ENCODE measurements at regions not wholly inside any gene's neighbourhood (a gene's known extent, or its start where the extent isn't known, plus 50 kb on each side); places are given as distances from the start of the nearest gene placed in this dataset.
A peak's percentile ranks its signal among the peaks of the same experiment; 100 is the strongest.

DNA sequence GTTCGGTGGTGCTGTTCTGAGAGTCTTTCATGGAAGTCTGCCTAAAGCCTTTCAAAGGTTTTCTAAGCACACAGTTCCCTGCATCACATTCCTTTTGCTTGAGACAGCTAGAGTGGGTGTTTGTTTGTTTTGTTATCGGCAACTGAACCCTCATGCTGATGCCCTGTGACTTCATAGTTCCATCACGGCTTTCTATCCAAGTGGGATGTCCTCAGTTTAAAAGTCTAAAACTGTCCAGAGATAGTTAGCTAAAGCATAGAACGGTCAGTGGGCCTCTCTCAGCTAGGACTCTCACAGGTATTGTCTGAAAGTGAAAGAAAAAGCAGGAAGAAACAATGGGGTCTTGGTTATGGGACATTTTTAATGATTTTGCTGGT lies 337.3 kb downstream of the OSR1 start:
- no peak overlapping the region for H3K4me3 ChIP-seq (ENCODE audit: low read depth, low read length)
- DNase-seq (ENCODE audit: low read depth) = no peak
- TF ChIP-seq, protein P1, sequence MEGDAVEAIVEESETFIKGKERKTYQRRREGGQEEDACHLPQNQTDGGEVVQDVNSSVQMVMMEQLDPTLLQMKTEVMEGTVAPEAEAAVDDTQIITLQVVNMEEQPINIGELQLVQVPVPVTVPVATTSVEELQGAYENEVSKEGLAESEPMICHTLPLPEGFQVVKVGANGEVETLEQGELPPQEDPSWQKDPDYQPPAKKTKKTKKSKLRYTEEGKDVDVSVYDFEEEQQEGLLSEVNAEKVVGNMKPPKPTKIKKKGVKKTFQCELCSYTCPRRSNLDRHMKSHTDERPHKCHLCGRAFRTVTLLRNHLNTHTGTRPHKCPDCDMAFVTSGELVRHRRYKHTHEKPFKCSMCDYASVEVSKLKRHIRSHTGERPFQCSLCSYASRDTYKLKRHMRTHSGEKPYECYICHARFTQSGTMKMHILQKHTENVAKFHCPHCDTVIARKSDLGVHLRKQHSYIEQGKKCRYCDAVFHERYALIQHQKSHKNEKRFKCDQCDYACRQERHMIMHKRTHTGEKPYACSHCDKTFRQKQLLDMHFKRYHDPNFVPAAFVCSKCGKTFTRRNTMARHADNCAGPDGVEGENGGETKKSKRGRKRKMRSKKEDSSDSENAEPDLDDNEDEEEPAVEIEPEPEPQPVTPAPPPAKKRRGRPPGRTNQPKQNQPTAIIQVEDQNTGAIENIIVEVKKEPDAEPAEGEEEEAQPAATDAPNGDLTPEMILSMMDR (IDR thresholded peaks at IDR 0.05; ENCODE audit: control insufficient read depth, extremely low read depth, insufficient read depth) = no peak

DNA sequence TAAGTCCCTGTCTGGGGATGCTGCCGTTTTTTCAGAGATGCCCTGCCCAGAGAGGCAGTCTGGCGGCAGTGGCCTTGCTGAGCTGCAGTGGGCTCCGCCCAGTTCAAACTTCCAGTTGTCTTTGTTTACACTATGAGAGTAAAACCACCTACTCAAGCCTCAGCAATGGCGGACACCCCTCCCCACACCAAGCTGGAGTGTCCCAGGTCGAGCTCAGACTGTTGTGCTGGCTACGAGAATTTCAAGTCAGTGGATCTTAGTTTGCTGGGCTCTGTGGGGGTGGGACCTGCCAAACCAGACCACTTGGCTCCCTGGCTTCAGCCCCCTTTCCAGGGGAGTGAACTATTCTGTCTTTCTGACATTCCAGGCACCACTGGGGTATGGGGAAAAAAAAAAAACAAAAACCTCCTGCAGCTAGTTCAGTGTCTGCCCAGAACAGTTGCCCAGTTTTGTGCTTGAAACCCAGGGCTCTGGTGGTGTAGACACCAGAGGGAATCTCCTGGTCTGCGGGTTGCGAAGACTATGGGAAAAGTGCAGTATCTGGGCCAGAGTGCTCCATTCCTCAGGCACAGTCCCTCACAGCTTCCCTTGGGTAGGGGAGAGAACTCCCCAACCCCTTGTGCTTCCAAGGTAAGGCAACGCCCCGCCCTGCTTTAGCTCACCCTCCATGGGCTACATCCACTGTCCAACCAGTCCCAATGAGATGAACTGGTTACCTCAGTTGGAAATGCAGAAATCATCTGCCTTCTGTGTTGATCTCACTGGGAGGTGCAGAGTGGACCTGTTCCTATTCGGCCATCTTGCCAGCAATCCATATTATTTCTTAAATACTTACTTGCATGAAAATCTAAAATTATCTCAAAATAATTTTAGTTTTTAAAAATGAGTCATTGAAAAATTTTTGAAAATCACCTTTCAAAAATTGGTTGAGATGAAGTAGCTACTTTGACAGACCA lies 338.0 kb downstream of the OSR1 start:
- TF ChIP-seq, protein P1 (IDR thresholded peaks at IDR 0.05; ENCODE audit: control insufficient read depth, extremely low read depth, insufficient read depth) = no peak
- H3K4me3 ChIP-seq (ENCODE audit: low read depth, low read length) = no peak overlapping the region
- DNase-seq (ENCODE audit: low read depth) = no peak

DNA sequence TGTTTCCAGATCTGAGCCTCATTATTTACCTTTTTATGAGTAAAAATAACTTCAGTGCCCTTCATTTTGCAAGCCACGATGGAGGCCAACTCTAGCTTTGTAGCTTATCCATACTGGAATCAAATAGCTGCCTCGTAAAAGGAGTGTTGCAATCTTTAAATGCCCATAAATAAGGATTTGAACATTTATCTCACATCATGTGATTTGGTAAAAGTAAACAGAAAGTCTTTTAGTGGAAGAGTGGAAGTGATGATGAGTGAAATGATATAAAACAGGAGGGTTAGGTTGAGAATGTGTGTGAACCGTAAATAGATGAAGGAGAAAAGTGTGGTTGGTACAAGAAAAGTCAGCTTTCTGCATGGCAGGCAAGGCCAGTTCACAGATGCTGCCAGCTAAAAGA lies 348.9 kb downstream of the OSR1 start:
- DNase-seq (ENCODE audit: low read depth) = peak; percentile 90
- H3K4me3 ChIP-seq (ENCODE audit: low read depth, low read length) = no peak overlapping the region
- TF ChIP-seq, protein P1 (IDR thresholded peaks at IDR 0.05; ENCODE audit: control insufficient read depth, extremely low read depth, insufficient read depth) = no peak

DNA sequence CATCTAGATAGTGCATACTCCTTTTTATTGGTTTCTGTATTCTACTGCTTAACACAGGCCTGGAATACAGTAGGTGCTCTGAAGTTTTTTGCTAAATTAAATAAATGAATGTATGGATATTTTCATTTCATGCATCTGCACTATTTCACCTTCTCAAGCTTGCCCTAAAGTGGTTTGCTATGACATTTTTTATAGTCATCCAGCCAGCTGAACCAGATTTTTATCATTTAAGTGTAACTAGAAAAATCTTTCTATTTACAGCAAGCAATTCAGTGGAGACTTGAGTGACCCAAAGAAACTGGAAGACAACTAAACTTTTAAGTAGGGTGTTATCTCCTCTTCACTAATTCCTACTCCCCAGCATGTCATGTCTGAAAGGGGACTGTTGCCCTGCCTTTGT lies 354.9 kb downstream of the OSR1 start:
- TF ChIP-seq, protein P1 (IDR thresholded peaks at IDR 0.05; ENCODE audit: control insufficient read depth, extremely low read depth, insufficient read depth) = no peak
- no peak for DNase-seq (ENCODE audit: low read depth)
- no peak overlapping the region for H3K4me3 ChIP-seq (ENCODE audit: low read depth, low read length)

DNA sequence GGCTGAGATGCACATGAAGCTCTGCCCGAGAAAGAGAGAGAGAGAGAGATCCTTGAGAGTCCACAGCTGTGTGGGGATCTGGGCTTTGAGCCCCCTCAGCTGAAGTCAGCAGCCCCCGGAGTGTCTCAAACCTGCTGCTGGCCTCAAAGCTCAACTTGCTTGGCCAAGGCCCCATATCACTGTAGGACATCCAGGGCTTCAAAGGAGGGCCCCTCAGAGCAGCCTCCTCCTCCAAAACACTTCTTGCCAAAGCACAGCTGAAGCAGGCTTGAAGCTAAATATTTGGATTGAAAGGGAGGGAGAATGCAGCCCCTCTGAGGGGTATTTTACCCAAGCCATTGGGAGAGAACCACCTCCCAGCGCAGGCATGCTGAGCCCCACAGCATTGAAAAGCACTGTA lies 357.6 kb downstream of the OSR1 start:
- no peak for DNase-seq (ENCODE audit: low read depth)
- no peak overlapping the region for H3K4me3 ChIP-seq (ENCODE audit: low read depth, low read length)
- TF ChIP-seq, protein P1 (IDR thresholded peaks at IDR 0.05; ENCODE audit: control insufficient read depth, extremely low read depth, insufficient read depth) = no peak

DNA sequence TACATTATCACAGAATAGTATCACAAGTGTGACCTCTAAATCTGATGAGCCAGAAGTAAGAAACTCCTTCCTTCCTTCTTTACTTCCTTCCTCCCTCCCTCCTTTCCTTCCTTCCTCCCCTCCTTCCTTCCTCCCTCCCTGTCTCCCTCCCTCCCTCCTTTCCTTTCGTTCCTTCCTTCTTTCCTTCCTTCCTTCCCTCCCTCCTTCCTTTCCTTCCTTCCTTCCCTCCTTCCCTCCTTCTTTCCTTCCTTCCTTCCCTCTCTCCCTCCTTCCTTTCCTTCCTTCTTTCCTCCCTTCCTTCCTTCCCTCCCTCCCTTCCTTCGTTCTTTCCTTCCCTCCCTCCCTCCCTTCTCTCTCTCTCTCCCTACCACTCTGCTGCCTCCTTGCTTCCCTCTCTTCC lies 359.2 kb downstream of the OSR1 start:
- no peak overlapping the region for H3K4me3 ChIP-seq (ENCODE audit: low read depth, low read length)

More for the DNA sequence above, 359.2 kb downstream of the OSR1 start:
- DNase-seq (ENCODE audit: low read depth) = no peak
- TF ChIP-seq, protein P1 (IDR thresholded peaks at IDR 0.05; ENCODE audit: control insufficient read depth, extremely low read depth, insufficient read depth) = no peak
